HEK293 (cell line): ENCODE measurements at regions not wholly inside any gene's neighbourhood (a gene's known extent, or its start where the extent isn't known, plus 50 kb on each side); places are given as distances from the start of the nearest gene placed in this dataset.

Source experiments
- CTCF ChIA-PET: fragments of 350-600 bp; formaldehyde crosslinking; extraction: SDS; loops from one replicate; lab custom pipeline; 2021; ENCODE audit warnings: antibody characterized with exemption; lab: Yijun Ruan, JAX
- POLR2A ChIA-PET: fragments of 300-600 bp; formaldehyde crosslinking; extraction: SDS; loops from one replicate; lab custom pipeline; 2020; ENCODE audit warnings: antibody characterized with exemption, inconsistent platforms; lab: Yijun Ruan, JAX
- H3K27ac ChIP-seq: fragments of 200-500 bp; sonication (Bioruptor generic); 2 replicates; pipeline ENCODE4 v1.5.1; 2014; ENCODE audit warnings: low read depth, low read length, control low read depth, inconsistent platforms; ENCODE audit errors: extremely low read depth
- H3K36me3 ChIP-seq, 2 experiments: fragments of 200-500 bp in 1 of 2; sonication (Bioruptor generic) in 1 of 2; 1 replicate in 1 of 2; 2 replicates in 1 of 2; pipeline ENCODE4 v1.5.1; 2014 to 2017; ENCODE audit warnings: inconsistent platforms in 2 of 2, low read length in 2 of 2; ENCODE audit not compliant: control insufficient read depth in 2 of 2, insufficient read depth in 1 of 2
- H3K4me1 ChIP-seq: fragments of 200-500 bp; sonication (Bioruptor generic); 2 replicates; pipeline ENCODE4 v1.5.1; 2014; ENCODE audit warnings: mild to moderate bottlenecking, low read length, inconsistent platforms; ENCODE audit not compliant: control insufficient read depth, insufficient read depth
- H3K4me3 ChIP-seq: 2 replicates; pipeline ENCODE4 v1.5.1; 2011; ENCODE audit warnings: low read depth, mild to moderate bottlenecking, control low read depth, low read length, moderate library complexity
- H3K9me3 ChIP-seq: fragments of 200-500 bp; sonication (Bioruptor generic); 2 replicates; pipeline ENCODE4 v1.5.1; 2014; ENCODE audit warnings: low read depth, low read length, inconsistent platforms; ENCODE audit not compliant: control insufficient read depth, insufficient read depth
- BCL6B ChIP-seq: fragments of 450-650 bp; formaldehyde crosslinking; IDR thresholded peaks from 2 replicates; pipeline ENCODE4 v1.5.1; 2017; ENCODE audit warnings: missing biosample characterization, missing genetic modification characterization
- CTCF ChIP-seq: fragments of 450-650 bp; formaldehyde crosslinking; IDR thresholded peaks from 2 replicates; pipeline ENCODE4 v1.5.1; 2016; ENCODE audit warnings: missing biosample characterization, missing genetic modification characterization
- KLF7 ChIP-seq: fragments of 450-650 bp; formaldehyde crosslinking; IDR thresholded peaks from 2 replicates; pipeline ENCODE4 v1.5.1; 2016; ENCODE audit warnings: missing biosample characterization, missing genetic modification characterization, borderline replicate concordance
- KLF9 ChIP-seq: fragments of 450-650 bp; formaldehyde crosslinking; IDR thresholded peaks from 2 replicates; pipeline ENCODE4 v1.5.1; 2016; ENCODE audit warnings: missing biosample characterization, missing genetic modification characterization, low read depth
- OSR2 ChIP-seq: fragments of 450-650 bp; formaldehyde crosslinking; IDR thresholded peaks from 2 replicates; pipeline ENCODE4 v1.5.1; 2016; ENCODE audit warnings: missing biosample characterization, missing genetic modification characterization
- PRDM1 ChIP-seq: fragments of 450-650 bp; formaldehyde crosslinking; IDR thresholded peaks from 2 replicates; pipeline ENCODE4; 2016; ENCODE audit warnings: missing biosample characterization, missing genetic modification characterization
- SCRT2 ChIP-seq: fragments of 450-650 bp; formaldehyde crosslinking; IDR thresholded peaks from 2 replicates; pipeline ENCODE4 v1.5.1; 2016; ENCODE audit warnings: missing biosample characterization, missing genetic modification characterization
- SP2 ChIP-seq: fragments of 450-650 bp; formaldehyde crosslinking; IDR thresholded peaks from 2 replicates; pipeline ENCODE4 v1.5.1; 2016; ENCODE audit warnings: missing biosample characterization, missing genetic modification characterization
- SP3 ChIP-seq: fragments of 450-650 bp; formaldehyde crosslinking; IDR thresholded peaks from 2 replicates; pipeline ENCODE4 v1.5.1; 2016; ENCODE audit warnings: missing biosample characterization, missing genetic modification characterization
- YY1 ChIP-seq: fragments of 450-650 bp; formaldehyde crosslinking; IDR thresholded peaks from 2 replicates; pipeline ENCODE4 v1.5.1; 2018; ENCODE audit warnings: missing biosample characterization, missing genetic modification characterization
- ZBTB1 ChIP-seq: fragments of 450-650 bp; formaldehyde crosslinking; IDR thresholded peaks from 2 replicates; pipeline ENCODE4 v1.5.1; 2016; ENCODE audit warnings: missing biosample characterization, missing genetic modification characterization
- ZBTB21 ChIP-seq: fragments of 450-650 bp; formaldehyde crosslinking; IDR thresholded peaks from 2 replicates; pipeline ENCODE4 v1.5.1; 2017; ENCODE audit warnings: missing biosample characterization, missing genetic modification characterization
- ZBTB48 ChIP-seq: fragments of 450-650 bp; formaldehyde crosslinking; IDR thresholded peaks from 2 replicates; pipeline ENCODE4 v1.5.1; 2016; ENCODE audit warnings: missing biosample characterization, missing genetic modification characterization
- ZFP37 ChIP-seq: fragments of 450-650 bp; formaldehyde crosslinking; IDR thresholded peaks from 2 replicates; pipeline ENCODE4 v1.5.1; 2016; ENCODE audit warnings: missing biosample characterization, missing genetic modification characterization
- ZNF121 ChIP-seq: fragments of 450-650 bp; formaldehyde crosslinking; IDR thresholded peaks from 2 replicates; pipeline ENCODE4 v1.5.1; 2016; ENCODE audit warnings: missing biosample characterization, missing genetic modification characterization
- ZNF148 ChIP-seq: fragments of 450-650 bp; formaldehyde crosslinking; IDR thresholded peaks from 2 replicates; pipeline ENCODE4 v1.5.0; 2017; ENCODE audit warnings: missing biosample characterization, missing genetic modification characterization, borderline replicate concordance
- ZNF155 ChIP-seq: fragments of 450-650 bp; formaldehyde crosslinking; IDR thresholded peaks from 2 replicates; pipeline ENCODE4 v1.5.1; 2016; ENCODE audit warnings: missing biosample characterization, missing genetic modification characterization
- ZNF239 ChIP-seq: fragments of 450-650 bp; formaldehyde crosslinking; IDR thresholded peaks from 2 replicates; pipeline ENCODE4 v1.5.1; 2016; ENCODE audit warnings: missing biosample characterization, missing genetic modification characterization
- ZNF350 ChIP-seq: fragments of 450-650 bp; formaldehyde crosslinking; IDR thresholded peaks from 2 replicates; pipeline ENCODE4 v1.5.0; 2017; ENCODE audit warnings: missing biosample characterization, mild to moderate bottlenecking, missing genetic modification characterization
- ZNF426 ChIP-seq: fragments of 450-650 bp; formaldehyde crosslinking; IDR thresholded peaks from 2 replicates; pipeline ENCODE4 v1.5.1; 2017; ENCODE audit warnings: missing biosample characterization, missing genetic modification characterization, mild to moderate bottlenecking, inconsistent platforms, moderate library complexity
- ZNF501 ChIP-seq: fragments of 450-650 bp; formaldehyde crosslinking; IDR thresholded peaks from 2 replicates; pipeline ENCODE4 v1.5.1; 2016; ENCODE audit warnings: missing biosample characterization, missing genetic modification characterization
- ZNF529 ChIP-seq: fragments of 450-650 bp; formaldehyde crosslinking; IDR thresholded peaks from 2 replicates; pipeline ENCODE4 v1.5.1; 2017; ENCODE audit warnings: missing genetic modification characterization, missing biosample characterization; ENCODE audit not compliant: insufficient replicate concordance
- ZNF701 ChIP-seq: fragments of 450-650 bp; formaldehyde crosslinking; IDR thresholded peaks from 2 replicates; pipeline ENCODE4 v1.5.1; 2016; ENCODE audit warnings: missing biosample characterization, missing genetic modification characterization
- ZXDB ChIP-seq: fragments of 450-650 bp; formaldehyde crosslinking; IDR thresholded peaks from 2 replicates; pipeline ENCODE4 v1.5.1; 2016; ENCODE audit warnings: missing biosample characterization, missing genetic modification characterization
- TF ChIP-seq, protein P1 (sequence below): fragments of 450-650 bp; formaldehyde crosslinking; IDR thresholded peaks from 2 replicates; pipeline ENCODE4 v1.5.1; 2016; ENCODE audit warnings: missing biosample characterization, missing genetic modification characterization
- TF ChIP-seq, protein P2 (sequence below): fragments of 450-650 bp; formaldehyde crosslinking; IDR thresholded peaks from 2 replicates; pipeline ENCODE4 v1.5.1; 2017; ENCODE audit warnings: missing biosample characterization, missing genetic modification characterization

GRCh38 chr6:90892271-90892670, 305.4 kb upstream of the MAP3K7 start (continued):
- TF ChIP-seq ZNF148 (tag by site-specific recombination) (no peak), SP3 (tag by site-specific recombination) (no peak), CTCF (tag by site-specific recombination) (peak; percentile 54; the same call in 1 of the 2 replicates), ZNF529 (tag by site-specific recombination) (no peak), ZBTB21 (tag by site-specific recombination) (no peak), ZNF350 (tag by site-specific recombination) (no peak), ZNF155 (tag by site-specific recombination) (no peak), ZXDB (tag by site-specific recombination) (no peak), OSR2 (tag by site-specific recombination) (peak; percentile 11; the same call in 1 of the 2 replicates), KLF9 (no peak)

DNA sequence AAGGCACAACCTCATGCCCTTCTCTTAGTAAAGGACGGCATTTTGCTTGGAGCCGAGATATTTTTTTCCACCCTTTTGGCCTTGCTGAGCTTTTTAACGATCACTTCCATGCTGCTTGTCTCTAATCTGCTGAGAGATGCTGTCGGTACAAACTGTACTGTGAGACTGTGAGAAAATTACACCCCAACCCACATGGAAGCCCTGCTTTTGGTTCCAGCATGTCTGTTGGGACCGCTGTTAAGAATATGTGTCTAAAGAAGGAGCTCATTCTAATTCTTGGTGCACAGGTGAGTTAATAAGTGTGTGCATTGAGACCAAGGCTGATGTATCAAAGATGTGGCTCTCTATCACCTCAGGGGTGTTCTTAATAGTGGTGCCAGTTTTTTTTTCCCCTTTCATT, 304.5 kb upstream of the MAP3K7 start:
- POLR2A ChIA-PET = no interaction called here
- CTCF ChIA-PET = interaction anchor here (1.5 to 1.7 kb wide), 2 partner anchors 30 to 31 kb away, joined by 3 to 6 read pairs; no protein-coding TSS in a partner anchor

More for the DNA sequence above, 304.5 kb upstream of the MAP3K7 start:
- Histone ChIP-seq H3K9me3 (no peaks in the 10 kb centered on the region), H3K36me3 (no peaks in the 10 kb centered on the region), H3K4me1 (peaks cover 15% of the 10 kb centered on the region), H3K4me3 (no peak overlapping the region), H3K27ac (no peak overlapping the region)
- TF ChIP-seq, protein P1, sequence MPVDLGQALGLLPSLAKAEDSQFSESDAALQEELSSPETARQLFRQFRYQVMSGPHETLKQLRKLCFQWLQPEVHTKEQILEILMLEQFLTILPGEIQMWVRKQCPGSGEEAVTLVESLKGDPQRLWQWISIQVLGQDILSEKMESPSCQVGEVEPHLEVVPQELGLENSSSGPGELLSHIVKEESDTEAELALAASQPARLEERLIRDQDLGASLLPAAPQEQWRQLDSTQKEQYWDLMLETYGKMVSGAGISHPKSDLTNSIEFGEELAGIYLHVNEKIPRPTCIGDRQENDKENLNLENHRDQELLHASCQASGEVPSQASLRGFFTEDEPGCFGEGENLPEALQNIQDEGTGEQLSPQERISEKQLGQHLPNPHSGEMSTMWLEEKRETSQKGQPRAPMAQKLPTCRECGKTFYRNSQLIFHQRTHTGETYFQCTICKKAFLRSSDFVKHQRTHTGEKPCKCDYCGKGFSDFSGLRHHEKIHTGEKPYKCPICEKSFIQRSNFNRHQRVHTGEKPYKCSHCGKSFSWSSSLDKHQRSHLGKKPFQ (tag by site-specific recombination) = no peak
- TF ChIP-seq ZNF501 (tag by site-specific recombination) (no peak), ZNF121 (tag by site-specific recombination) (no peak), ZBTB21 (tag by site-specific recombination) (no peak), ZFP37 (tag by site-specific recombination) (no peak), SP3 (tag by site-specific recombination) (no peak), ZBTB1 (tag by site-specific recombination) (no peak), SCRT2 (tag by site-specific recombination) (no peak), ZNF239 (tag by site-specific recombination) (no peak), YY1 (tag by site-specific recombination) (no peak), ZBTB48 (tag by site-specific recombination) (no peak), BCL6B (no peak), ZNF426 (no peak), KLF7 (tag by site-specific recombination) (no peak), SP2 (tag by site-specific recombination) (no peak), ZNF701 (tag by site-specific recombination) (no peak), PRDM1 (tag by site-specific recombination) (no peak)
- TF ChIP-seq, protein P2, sequence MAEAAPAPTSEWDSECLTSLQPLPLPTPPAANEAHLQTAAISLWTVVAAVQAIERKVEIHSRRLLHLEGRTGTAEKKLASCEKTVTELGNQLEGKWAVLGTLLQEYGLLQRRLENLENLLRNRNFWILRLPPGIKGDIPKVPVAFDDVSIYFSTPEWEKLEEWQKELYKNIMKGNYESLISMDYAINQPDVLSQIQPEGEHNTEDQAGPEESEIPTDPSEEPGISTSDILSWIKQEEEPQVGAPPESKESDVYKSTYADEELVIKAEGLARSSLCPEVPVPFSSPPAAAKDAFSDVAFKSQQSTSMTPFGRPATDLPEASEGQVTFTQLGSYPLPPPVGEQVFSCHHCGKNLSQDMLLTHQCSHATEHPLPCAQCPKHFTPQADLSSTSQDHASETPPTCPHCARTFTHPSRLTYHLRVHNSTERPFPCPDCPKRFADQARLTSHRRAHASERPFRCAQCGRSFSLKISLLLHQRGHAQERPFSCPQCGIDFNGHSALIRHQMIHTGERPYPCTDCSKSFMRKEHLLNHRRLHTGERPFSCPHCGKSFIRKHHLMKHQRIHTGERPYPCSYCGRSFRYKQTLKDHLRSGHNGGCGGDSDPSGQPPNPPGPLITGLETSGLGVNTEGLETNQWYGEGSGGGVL (tag by site-specific recombination) = no peak
